K562 (cell line): ENCODE measurements at regions not wholly inside any gene's neighbourhood (a gene's known extent, or its start where the extent isn't known, plus 50 kb on each side); places are given as distances from the start of the nearest gene placed in this dataset.

Experiments used
- ATAC-seq: fragments of 200-7000 bp; cut with Tn5 transposase; 3 replicates; pipeline ENCODE4 v1.9.1; 2020; ENCODE audit warnings: moderate library complexity
- BruUV-seq: library from RNA; stranded (reverse); fragments of 400-500 nt; replicated peaks from 2 replicates; lab custom pipeline; 2021; lab: Mats Ljungman, UMichigan
- CTCF ChIA-PET: fragments of 300-600 bp; formaldehyde crosslinking; extraction: SDS; loops from one replicate; lab custom pipeline; 2021; ENCODE audit warnings: low intra/inter-chr PET ratio; lab: Yijun Ruan, JAX
- POLR2A ChIA-PET: fragments of 300-600, 350-650 bp; sonication (Branson Sonifier 250); formaldehyde crosslinking; extraction: SDS; loops from one replicate; lab custom pipeline; 2021; ENCODE audit warnings: antibody characterized with exemption, inconsistent platforms; lab: Yijun Ruan, JAX
- DNase-seq, 4 experiments: peaks; one replicate each; pipeline versions ENCODE4 v3.0.0 to v3.0.0-alpha.2; 2011 to 2018; ENCODE audit warnings: low spot score in 3 of 4, mixed read lengths in 3 of 4; ENCODE audit errors: extremely low read depth in 1 of 4
- FAIRE-seq: peaks from 2 replicates; lab custom pipeline; 2011; peaks lifted over from hg19 to GRCh38; lab: Jason Lieb, UNC
- H2AFZ ChIP-seq: 2 replicates; pipeline ENCODE4 v1.6.0; 2011; ENCODE audit warnings: low read depth, low read length, control low read depth, inconsistent platforms
- H3K27ac ChIP-seq: fragments of 200-600 bp; 3 replicates; pipeline ENCODE4 v1.8.0; 2011; ENCODE audit warnings: low read depth, mild to moderate bottlenecking, control low read depth, inconsistent platforms, low read length, moderate library complexity, mixed read lengths; ENCODE audit errors: extremely low read depth
- H3K27me3 ChIP-seq, 2 experiments: fragments of 300-600 bp in 1 of 2; 2 replicates in 1 of 2; 3 replicates in 1 of 2; pipeline versions ENCODE4 v1.6.0 to v1.8.0; 2011; ENCODE audit warnings: inconsistent platforms in 2 of 2, low read length in 2 of 2, mild to moderate bottlenecking in 1 of 2, mixed read lengths in 1 of 2, moderate library complexity in 1 of 2; ENCODE audit not compliant: control insufficient read depth in 2 of 2, insufficient read depth in 2 of 2
- H3K36me3 ChIP-seq: fragments of 300-600 bp; 3 replicates; pipeline ENCODE4 v1.8.0; 2011; ENCODE audit warnings: mild to moderate bottlenecking, low read length, inconsistent platforms; ENCODE audit not compliant: control insufficient read depth, insufficient read depth
- H3K4me1 ChIP-seq, 2 experiments: fragments of 200-600 bp in 1 of 2; replicated peaks in 1 of 2; 2 replicates in 1 of 2; 3 replicates in 1 of 2; pipeline versions ENCODE4 v1.5.1 to v1.8.0; 2011; ENCODE audit warnings: inconsistent platforms in 2 of 2, low read length in 2 of 2, mild to moderate bottlenecking in 1 of 2, mixed read lengths in 1 of 2, moderate library complexity in 1 of 2; ENCODE audit not compliant: control insufficient read depth in 2 of 2, insufficient read depth in 2 of 2
- H3K4me2 ChIP-seq: 2 replicates; pipeline ENCODE4 v1.6.1; 2011; ENCODE audit warnings: low read length, control low read depth, inconsistent platforms, mixed read lengths; ENCODE audit not compliant: insufficient read depth
- H3K4me3 ChIP-seq: fragments of 200-600 bp; sonication (generic), shearing (Covaris generic); 2 replicates; pipeline ENCODE4 v1.5.1; 2016; ENCODE audit warnings: control low read depth, inconsistent platforms
- H3K79me2 ChIP-seq: fragments of 200-600 bp; 3 replicates; pipeline ENCODE4 v1.8.0; 2011; ENCODE audit warnings: low read length, inconsistent platforms; ENCODE audit not compliant: control insufficient read depth, insufficient read depth
- H3K9ac ChIP-seq, 2 experiments: 2 replicates each; pipeline versions ENCODE4 v1.6.0 to v1.6.1; 2011; ENCODE audit warnings: low read depth in 2 of 2, low read length in 2 of 2, control low read depth in 1 of 2, inconsistent platforms in 1 of 2, mild to moderate bottlenecking in 1 of 2, mixed read lengths in 1 of 2; ENCODE audit not compliant: insufficient read depth in 1 of 2
- H3K9me1 ChIP-seq: one replicate; pipeline ENCODE4 v1.6.0; 2011; ENCODE audit warnings: inconsistent platforms, mild to moderate bottlenecking, low read length, moderate library complexity; ENCODE audit not compliant: control insufficient read depth, insufficient read depth
- H3K9me3 ChIP-seq: replicated peaks from 2 replicates; pipeline ENCODE4 v1.5.1; 2011; ENCODE audit warnings: low read depth, low read length, inconsistent platforms; ENCODE audit not compliant: control insufficient read depth, insufficient read depth
- H4K20me1 ChIP-seq: replicated peaks from 2 replicates; pipeline ENCODE4 v1.6.1; 2011; ENCODE audit warnings: low read length, inconsistent platforms, mixed read lengths; ENCODE audit not compliant: control insufficient read depth, insufficient read depth
- FOXA1 ChIP-seq: fragments of 450-650 bp; IDR thresholded peaks from 2 replicates; pipeline ENCODE4 v1.6.1; 2016; ENCODE audit warnings: mild to moderate bottlenecking, borderline replicate concordance
- NR2C1 ChIP-seq, 2 experiments: fragments of 450-650 bp; IDR thresholded peaks; 2 replicates each; pipeline ENCODE4 v1.6.1; 2017; ENCODE audit warnings: mild to moderate bottlenecking in 2 of 2, antibody characterized with exemption in 1 of 2, inconsistent platforms in 1 of 2, missing compliant biosample characterization in 1 of 2, missing genetic modification characterization in 1 of 2
- PRPF4 ChIP-seq: fragments of 200-400 bp; formaldehyde crosslinking; IDR thresholded peaks from one replicate; pipeline ENCODE4 v1.6.1; 2017; ENCODE audit warnings: low read length, low read depth, mild to moderate bottlenecking; ENCODE audit not compliant: insufficient read depth, poor library complexity, severe bottlenecking
- SETDB1 ChIP-seq: IDR thresholded peaks from one replicate; pipeline ENCODE4 v1.6.1; 2012; ENCODE audit warnings: low read length, control low read depth, inconsistent platforms
- TAF7 ChIP-seq: fragments of 450-650 bp; IDR thresholded peaks from 2 replicates; pipeline ENCODE4 v1.6.1; 2016; ENCODE audit warnings: missing genetic modification characterization, missing compliant biosample characterization
- TEAD2 ChIP-seq: fragments of 450-650 bp; IDR thresholded peaks from 2 replicates; pipeline ENCODE4 v1.6.1; 2016; ENCODE audit warnings: missing genetic modification characterization, control low read depth, missing compliant biosample characterization
- THRAP3 ChIP-seq: fragments of 450-650 bp; IDR thresholded peaks from 2 replicates; pipeline ENCODE4 v1.6.1; 2016; ENCODE audit warnings: mild to moderate bottlenecking, inconsistent platforms, borderline replicate concordance
- YY1 ChIP-seq, 3 experiments: IDR thresholded peaks; 2 replicates each; pipeline ENCODE4 v1.6.1; 2011; ENCODE audit warnings: low read length in 2 of 3, mild to moderate bottlenecking in 2 of 3, moderate library complexity in 2 of 3, borderline replicate concordance in 1 of 3, control low read depth in 1 of 3, low read depth in 1 of 3; ENCODE audit not compliant: insufficient read depth in 3 of 3, insufficient replicate concordance in 2 of 3, control insufficient read depth in 1 of 3, insufficient read length in 1 of 3; ENCODE audit errors: extremely low read depth in 1 of 3
- ZC3H11A ChIP-seq: IDR thresholded peaks from 2 replicates; pipeline ENCODE4 v1.6.1; 2012; ENCODE audit warnings: low read depth, low read length, improper control_type of control experiment
- ZKSCAN3 ChIP-seq: fragments of 250-450 bp; sonication (Bioruptor Pico); IDR thresholded peaks from 2 replicates; pipeline ENCODE4 v1.4.0; 2020
- ZNF431 ChIP-seq: sonication (generic); formaldehyde crosslinking; IDR thresholded peaks from 2 replicates; pipeline ENCODE4 v1.8.0; 2022; ENCODE audit warnings: mild to moderate bottlenecking, missing genetic modification reagents
- ZNF785 ChIP-seq: fragments of 250-450 bp; sonication (Bioruptor Pico); IDR thresholded peaks from 2 replicates; pipeline ENCODE4 v1.4.0; 2020; ENCODE audit warnings: mild to moderate bottlenecking
- WGBS: fragments of 100-300 bp; shearing (Covaris generic); methylation state at CpG from one replicate; pipeline ENCODE4 v1.1.6; 2016; ENCODE audit warnings: low coverage, mixed read lengths; ENCODE audit not compliant: insufficient coverage; ENCODE audit errors: missing lambda C conversion rate; 5-methylcytosine and 5-hydroxymethylcytosine counted together
- in situ Hi-C: fragments of 300-500 bp; cut with MboI; formaldehyde crosslinking; loops from 4 replicates; pipeline ENCODE4 v1.15.0; 2018; ENCODE audit warnings: inconsistent platforms, mixed read lengths
- intact Hi-C: fragments of 100-400 bp; cut with micrococcal nuclease; formaldehyde crosslinking; loops from 2 replicates; pipeline ENCODE4 v1.14.2; 2022
- TF ChIP-seq, protein P1 (sequence below): fragments of 250-450 bp; sonication (Bioruptor Pico); IDR thresholded peaks from 2 replicates; pipeline ENCODE4 v1.4.0; 2020; ENCODE audit warnings: mild to moderate bottlenecking, moderate library complexity

DNA sequence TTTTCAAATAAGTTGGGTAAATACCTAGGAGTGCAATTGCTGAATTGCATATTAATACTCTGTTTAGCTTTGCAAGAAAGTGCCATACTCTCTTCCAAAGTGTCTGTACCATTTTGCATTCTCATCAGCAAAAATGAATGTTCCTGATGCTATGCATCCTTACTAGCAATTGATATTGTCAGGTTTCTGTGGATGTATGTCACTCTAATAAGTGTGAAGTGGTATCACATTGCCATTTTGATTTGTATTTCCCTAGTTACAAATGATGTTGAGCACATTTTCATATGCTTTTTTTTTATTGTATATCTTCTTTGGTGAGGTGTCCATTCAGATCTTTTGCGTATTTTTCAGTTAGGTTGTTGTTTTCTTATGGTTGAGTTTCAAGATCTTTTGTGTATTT is 230.4 kb upstream of the MAGI2 start:
- BruUV-seq: no TSS peak
- Histone ChIP-seq H3K4me2 (no peak overlapping the region), H3K4me3 (no peak overlapping the region), H4K20me1 (no peaks in the 10 kb centered on the region), H3K9me1 (no peaks in the 10 kb centered on the region), H3K79me2 (no peaks in the 10 kb centered on the region), H3K27ac (no peak overlapping the region), H3K36me3 (no peaks in the 10 kb centered on the region), H3K4me1 (no peaks in the 10 kb centered on the region), H3K27me3 (no peaks in the 10 kb centered on the region), H2AFZ (no peak overlapping the region), H3K9me3 (no peaks in the 10 kb centered on the region; the same call in 1 of the 2 replicates), H3K9ac (no peak overlapping the region)
- WGBS: 0% methylated on average over 1 of the region's 1 CpG
- no peak for TF ChIP-seq PRPF4
- no peak for TF ChIP-seq ZNF785 (CRISPR knock-in tag)
- no peak for TF ChIP-seq FOXA1
- no peak for TF ChIP-seq ZNF431 (CRISPR knock-in tag)
- no peak for TF ChIP-seq ZC3H11A
- TF ChIP-seq ZKSCAN3 (CRISPR knock-in tag): no peak
- TF ChIP-seq TEAD2 (tag): no peak
- TF ChIP-seq, protein P1, sequence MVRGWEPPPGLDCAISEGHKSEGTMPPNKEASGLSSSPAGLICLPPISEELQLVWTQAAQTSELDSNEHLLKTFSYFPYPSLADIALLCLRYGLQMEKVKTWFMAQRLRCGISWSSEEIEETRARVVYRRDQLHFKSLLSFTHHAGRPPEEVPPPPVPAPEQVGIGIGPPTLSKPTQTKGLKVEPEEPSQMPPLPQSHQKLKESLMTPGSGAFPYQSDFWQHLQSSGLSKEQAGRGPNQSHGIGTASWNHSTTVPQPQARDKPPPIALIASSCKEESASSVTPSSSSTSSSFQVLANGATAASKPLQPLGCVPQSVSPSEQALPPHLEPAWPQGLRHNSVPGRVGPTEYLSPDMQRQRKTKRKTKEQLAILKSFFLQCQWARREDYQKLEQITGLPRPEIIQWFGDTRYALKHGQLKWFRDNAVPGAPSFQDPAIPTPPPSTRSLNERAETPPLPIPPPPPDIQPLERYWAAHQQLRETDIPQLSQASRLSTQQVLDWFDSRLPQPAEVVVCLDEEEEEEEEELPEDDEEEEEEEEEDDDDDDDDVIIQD (CRISPR knock-in tag): no peak
- TF ChIP-seq YY1 (IDR thresholded peaks at IDR 0.05; ENCODE audit: borderline replicate concordance in 1 of 3, control insufficient read depth in 1 of 3, extremely low read depth in 1 of 3, insufficient read depth in 3 of 3, insufficient read length in 1 of 3, insufficient replicate concordance in 2 of 3, low read depth in 1 of 3, low read length in 2 of 3): no peak
- TF ChIP-seq THRAP3: no peak
- no peak for TF ChIP-seq NR2C1 (IDR thresholded peaks at IDR 0.05)
- no peak for TF ChIP-seq NR2C1 (tag; IDR thresholded peaks at IDR 0.05)
- TF ChIP-seq TAF7 (tag): no peak
- no peak for TF ChIP-seq SETDB1
- POLR2A ChIA-PET: no interaction called here
- in situ Hi-C loops: no loop called here
- no peak for DNase-seq
- intact Hi-C loops: no loop called here
- FAIRE-seq: no peak
- CTCF ChIA-PET: no interaction called here
- no peak for ATAC-seq
